SU-DHL-6 (cell line): ENCODE measurements at regions not wholly inside any gene's neighbourhood (a gene's known extent, or its start where the extent isn't known, plus 50 kb on each side); places are given as distances from the start of the nearest gene placed in this dataset.

Source experiments
- H2AFZ ChIP-seq: fragments of 200-600 bp; sonication (generic); 2 replicates; pipeline ENCODE4 v1.6.1; 2014; ENCODE audit warnings: low read depth, mild to moderate bottlenecking, moderate library complexity, mixed read lengths, antibody characterized with exemption, low read length; ENCODE audit not compliant: severe bottlenecking
- H3F3A ChIP-seq: fragments of 200-600 bp; shearing (Covaris generic); 2 replicates; pipeline ENCODE4 v1.6.0; 2016; ENCODE audit warnings: antibody characterized with exemption, mild to moderate bottlenecking; ENCODE audit not compliant: insufficient read depth
- H3K27ac ChIP-seq: fragments of 200-600 bp; sonication (generic); 2 replicates; pipeline ENCODE4 v1.5.1; 2016; ENCODE audit warnings: low read depth, mild to moderate bottlenecking, low read length, moderate library complexity, mixed read lengths
- H3K27me3 ChIP-seq: fragments of 200-600 bp; sonication (generic), shearing (Covaris generic); 2 replicates; pipeline ENCODE4 v1.6.0; 2014; ENCODE audit warnings: mild to moderate bottlenecking, low read length
- H3K36me3 ChIP-seq: fragments of 200-600 bp; sonication (generic); 2 replicates; pipeline ENCODE4 v1.6.1; 2014; ENCODE audit warnings: mild to moderate bottlenecking, low read length, mixed read lengths
- H3K4me2 ChIP-seq: fragments of 300-600, 200-600 bp; shearing (Covaris generic), sonication (generic); 2 replicates; pipeline ENCODE4 v1.6.0; 2014; ENCODE audit warnings: low read length, low read depth, mild to moderate bottlenecking; ENCODE audit not compliant: poor library complexity, severe bottlenecking
- H3K4me3 ChIP-seq: fragments of 200-600 bp; sonication (generic); 2 replicates; pipeline ENCODE4 v1.5.1; 2014; ENCODE audit warnings: antibody characterized with exemption, low read length, mild to moderate bottlenecking, mixed read lengths; ENCODE audit not compliant: insufficient read depth, poor library complexity, severe bottlenecking
- H3K79me2 ChIP-seq: fragments of 200-600 bp; sonication (generic); 2 replicates; pipeline ENCODE4 v1.6.1; 2014; ENCODE audit warnings: mild to moderate bottlenecking, low read length, moderate library complexity; ENCODE audit not compliant: insufficient read depth
- H3K9ac ChIP-seq: fragments of 200-600 bp; sonication (generic); 2 replicates; pipeline ENCODE4 v1.7.0; 2014; ENCODE audit warnings: mild to moderate bottlenecking, low read length
- H3K9me2 ChIP-seq: fragments of 200-600 bp; sonication (generic); replicated peaks from 2 replicates; pipeline ENCODE4 v1.6.1; 2014; ENCODE audit warnings: low read length; ENCODE audit not compliant: insufficient read depth
- H3K9me3 ChIP-seq: fragments of 200-600 bp; sonication (generic); 2 replicates; pipeline ENCODE4 v1.6.1; 2014; ENCODE audit warnings: low read length, mixed read lengths; ENCODE audit not compliant: insufficient read depth
- H4K20me1 ChIP-seq: fragments of 200-600 bp; sonication (generic); 2 replicates; pipeline ENCODE4 v1.6.1; 2014; ENCODE audit warnings: low read depth, mild to moderate bottlenecking, antibody characterized with exemption, low read length, moderate library complexity, mixed read lengths
- CTCF ChIP-seq: fragments of 200-600 bp; sonication (generic); IDR thresholded peaks from one replicate; pipeline ENCODE4 v1.5.1; 2017; ENCODE audit warnings: antibody characterized with exemption, mild to moderate bottlenecking, low read length, moderate library complexity; ENCODE audit not compliant: insufficient read depth, poor library complexity, severe bottlenecking
- EZH2phosphoT487 ChIP-seq: fragments of 200-600 bp; sonication (generic), shearing (Covaris generic); conservative IDR thresholded peaks from 2 replicates; pipeline ENCODE4 v1.6.1; 2018; ENCODE audit warnings: mild to moderate bottlenecking, antibody characterized with exemption, low read length, moderate library complexity, mixed read lengths

GRCh38 chrX:74147439-74147838 lies 156.5 kb upstream of the ZCCHC13 start:
- no peak overlapping the region for H3K9ac ChIP-seq
- no peaks in the 10 kb centered on the region for H4K20me1 ChIP-seq
- TF ChIP-seq CTCF (no peak), EZH2phosphoT487 (no peak)
- no peaks in the 10 kb centered on the region for H3K27me3 ChIP-seq
- no peaks in the 10 kb centered on the region for H3K9me2 ChIP-seq
- H3K9me3 ChIP-seq, result no peaks in the 10 kb centered on the region
- H3K27ac ChIP-seq, result no peak overlapping the region
- H3K79me2 ChIP-seq, result no peaks in the 10 kb centered on the region
- H3K36me3 ChIP-seq, result no peaks in the 10 kb centered on the region
- no peak overlapping the region for H3K4me3 ChIP-seq
- H3K4me2 ChIP-seq, result no peak overlapping the region
- no peak overlapping the region for H2AFZ ChIP-seq
- H3F3A ChIP-seq, result no peaks in the 10 kb centered on the region

GRCh38 chrX:74138943-74139342 lies 165.0 kb upstream of the ZCCHC13 start:
- H3F3A ChIP-seq, result no peaks in the 10 kb centered on the region
- H4K20me1 ChIP-seq, result no peaks in the 10 kb centered on the region
- TF ChIP-seq CTCF, result no peak
- TF ChIP-seq EZH2phosphoT487, result no peak
- H3K9me2 ChIP-seq, result no peaks in the 10 kb centered on the region
- no peak overlapping the region for H3K4me3 ChIP-seq
- H3K4me2 ChIP-seq, result no peak overlapping the region
- no peak overlapping the region for H2AFZ ChIP-seq
- no peak overlapping the region for H3K9ac ChIP-seq
- no peak overlapping the region for H3K27ac ChIP-seq
- no peaks in the 10 kb centered on the region for H3K9me3 ChIP-seq
- no peaks in the 10 kb centered on the region for H3K79me2 ChIP-seq
- no peaks in the 10 kb centered on the region for H3K27me3 ChIP-seq
- no peaks in the 10 kb centered on the region for H3K36me3 ChIP-seq

GRCh38 chrX:74133156-74133796 lies 170.7 kb upstream of the ZCCHC13 start:
- Histone ChIP-seq H3K27ac (no peak overlapping the region), H3K79me2 (no peaks in the 10 kb centered on the region), H3K4me3 (no peak overlapping the region), H3K27me3 (no peaks in the 10 kb centered on the region), H3K36me3 (no peaks in the 10 kb centered on the region), H3F3A (no peaks in the 10 kb centered on the region), H3K9me2 (no peaks in the 10 kb centered on the region), H3K9me3 (no peaks in the 10 kb centered on the region), H3K9ac (no peak overlapping the region), H4K20me1 (no peaks in the 10 kb centered on the region), H2AFZ (no peak overlapping the region), H3K4me2 (no peak overlapping the region)
- TF ChIP-seq CTCF (no peak), EZH2phosphoT487 (no peak)
